ENCODE measurements at regions not wholly inside any gene's neighbourhood (a gene's known extent, or its start where the extent isn't known, plus 50 kb on each side); places are given as distances from the start of the nearest gene placed in this dataset.
"Not testable (repeated sequence)": the region's sequence is repeated elsewhere in the genome, so short reads cannot be mapped to it uniquely, and the experiment has no call there.

- no peak for DNase-seq
Measured at GRCh38 chr7:155231941-155232340, 65.7 kb upstream of the INSIG1 start.

- no peak for DNase-seq
Measured at GRCh38 chr7:155232911-155233310, 64.8 kb upstream of the INSIG1 start.

GRCh38 chr7:155233311-155234157 lies 64.1 kb upstream of the INSIG1 start:
- DNase-seq: no peak

DNA sequence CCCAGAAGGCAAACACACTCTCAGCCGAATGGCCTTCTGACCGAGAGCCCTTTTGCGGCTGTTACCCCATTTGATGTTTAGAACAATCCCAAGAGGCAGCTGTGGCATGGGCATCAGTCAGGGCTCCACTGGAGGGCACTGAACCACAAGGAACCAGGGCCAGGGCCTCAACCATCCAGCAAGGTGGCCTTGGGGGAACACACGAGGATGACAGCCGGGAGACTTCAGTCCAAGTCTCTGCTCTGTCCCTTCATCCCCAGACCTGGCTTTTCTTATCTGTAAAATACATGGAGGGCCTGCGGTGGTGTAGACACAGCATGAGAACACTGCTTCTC lies 63.6 kb upstream of the INSIG1 start:
- no peak for DNase-seq

DNA sequence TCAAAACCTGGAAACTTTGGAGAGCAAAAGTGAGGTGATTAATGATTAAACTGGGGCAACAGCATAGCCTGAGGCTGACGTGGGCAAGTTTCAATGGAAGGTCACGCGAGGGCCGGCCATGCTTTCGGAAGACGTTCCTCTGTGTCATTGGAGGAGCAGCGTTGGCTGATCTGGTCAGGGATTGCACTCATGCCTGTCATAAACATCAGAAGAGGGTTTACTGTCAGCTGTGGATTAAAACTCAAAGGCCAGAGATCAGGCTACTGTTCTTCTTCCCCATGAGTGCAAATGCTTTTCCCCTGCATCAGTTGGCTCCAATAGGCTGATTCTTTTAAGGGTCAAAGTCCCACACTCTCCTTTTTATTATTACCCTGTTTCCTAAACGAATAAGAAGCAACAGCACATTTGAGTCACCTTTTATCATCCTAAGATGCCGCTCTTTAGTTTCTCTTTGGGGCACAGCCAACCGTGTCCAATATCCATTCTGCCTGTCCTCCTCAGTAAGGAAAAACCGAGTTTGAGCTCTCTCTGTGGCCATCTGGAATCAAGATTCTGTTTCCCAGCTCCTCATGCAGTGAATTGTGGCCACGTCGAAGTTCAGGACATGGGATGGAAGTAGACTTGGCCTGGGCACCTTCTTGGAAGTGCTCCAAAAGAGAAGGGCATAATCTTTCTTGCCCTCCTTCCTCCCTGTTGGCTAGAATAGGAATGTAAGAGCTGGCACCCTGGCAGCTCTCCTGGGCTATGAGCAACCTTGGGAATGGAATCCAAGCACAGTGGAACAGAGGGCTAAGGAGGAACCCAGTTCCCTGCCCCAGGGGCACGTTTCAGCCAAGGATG lies 62.5 kb upstream of the INSIG1 start:
- DNase-seq: peak; percentile 13

- no peak for DNase-seq
Measured at GRCh38 chr7:155236386-155236785, 61.3 kb upstream of the INSIG1 start.

- no peak for DNase-seq
Measured at GRCh38 chr7:155237297-155237696, 60.4 kb upstream of the INSIG1 start.

DNA sequence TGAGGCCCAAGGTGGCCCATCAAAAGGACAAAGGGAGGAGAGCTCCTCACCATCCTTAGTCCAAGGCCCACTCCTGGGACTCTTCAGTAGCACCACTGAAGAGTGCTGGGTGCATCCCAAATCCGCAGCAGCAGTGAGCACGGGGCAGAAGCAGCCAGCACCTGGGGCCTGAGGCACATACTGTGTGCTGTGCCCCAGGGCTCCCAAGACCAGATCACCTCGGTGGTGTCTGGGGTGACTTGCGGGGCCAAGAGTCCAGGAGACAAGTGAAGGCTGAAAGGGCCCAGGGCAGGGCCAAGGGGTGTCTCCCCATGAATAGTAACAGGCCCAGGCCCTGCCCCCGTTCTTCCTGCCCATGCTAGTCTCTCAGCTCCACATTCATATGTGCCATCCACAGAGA lies 59.9 kb upstream of the INSIG1 start:
- DNase-seq: no peak

GRCh38 chr7:155239431-155240087 lies 58.1 kb upstream of the INSIG1 start:
- not testable (repeated sequence) for DNase-seq

DNA sequence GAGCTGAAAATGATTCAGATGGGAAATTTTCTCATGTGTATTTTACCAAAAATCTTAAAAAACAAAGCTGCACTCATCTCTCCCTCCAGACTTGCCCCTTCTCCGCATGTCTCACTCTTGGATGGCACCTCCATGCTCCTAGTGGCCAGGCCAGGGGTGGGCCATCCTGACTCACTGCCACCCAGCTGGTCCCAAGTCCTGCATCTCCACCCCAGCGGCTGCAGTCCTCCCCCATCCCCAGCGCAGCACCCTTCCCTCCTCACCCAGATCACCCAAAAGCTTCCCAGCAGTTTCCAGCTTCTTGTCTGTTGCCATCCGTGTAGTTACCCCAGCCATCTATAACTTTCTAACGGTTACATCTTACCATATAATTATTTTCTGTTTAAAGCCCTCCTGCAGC lies 53.0 kb upstream of the INSIG1 start:
- DNase-seq: no peak

- DNase-seq: no peak
Measured at GRCh38 chr7:155247479-155248365, 50.0 kb upstream of the INSIG1 start.

Measured in NCI-H226 (cell line).